Inflammatory macrophage treated with lipopolysaccharide for 4 hours (primary cell): ENCODE measurements at regions not wholly inside any gene's neighbourhood (a gene's known extent, or its start where the extent isn't known, plus 50 kb on each side); places are given as distances from the start of the nearest gene placed in this dataset.

ENCODE experiments used
- DNase-seq: peaks from one replicate; pipeline ENCODE4 v3.0.0-alpha.2; 2020

- DNase-seq: no peak
Observed at GRCh38 chr2:38170733-38171132, 94.8 kb upstream of the CYP1B1 start.

DNA sequence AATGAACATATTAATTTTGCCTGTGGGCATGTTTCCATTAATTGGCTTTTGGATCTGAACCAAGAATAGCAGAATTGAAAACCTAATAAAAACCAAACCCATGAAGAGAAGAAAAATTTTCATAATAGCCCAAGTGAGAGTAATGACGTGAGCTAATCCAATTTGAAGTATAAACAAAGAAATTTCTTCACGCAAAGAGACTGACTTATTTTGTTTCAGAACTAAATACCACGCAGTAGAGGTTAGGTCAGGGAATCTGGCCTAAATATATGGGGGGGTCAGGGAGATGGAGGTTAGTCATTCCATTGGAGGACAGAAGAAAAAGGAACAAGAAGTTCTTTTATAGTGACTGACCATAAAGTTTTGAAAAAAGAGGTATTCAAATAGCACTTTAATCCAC, 94.1 kb upstream of the CYP1B1 start:
- no peak for DNase-seq

GRCh38 chr2:38168710-38169480, 92.9 kb upstream of the CYP1B1 start:
- DNase-seq: peak; percentile 57

GRCh38 chr2:38167968-38168350, 92.0 kb upstream of the CYP1B1 start:
- no peak for DNase-seq

DNA sequence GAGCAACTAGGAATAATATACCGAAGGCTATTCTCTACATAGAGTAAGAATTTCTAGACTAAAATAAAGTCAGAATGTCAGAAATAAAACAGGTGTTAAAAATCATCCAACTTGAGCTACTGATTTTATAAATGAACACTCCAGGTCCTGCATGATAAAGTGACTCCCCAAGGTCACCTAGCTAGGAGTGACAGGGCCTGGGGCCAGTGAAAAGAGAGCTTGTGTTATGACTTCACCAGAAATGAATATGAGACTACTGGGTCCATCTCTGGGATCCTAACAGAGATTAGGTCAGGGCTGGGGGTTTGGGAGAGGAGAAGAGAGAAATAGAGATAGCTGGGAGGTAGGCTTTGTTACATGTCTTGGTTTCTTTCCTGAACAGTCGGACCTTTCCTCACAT, 89.7 kb upstream of the CYP1B1 start:
- no peak for DNase-seq

DNA sequence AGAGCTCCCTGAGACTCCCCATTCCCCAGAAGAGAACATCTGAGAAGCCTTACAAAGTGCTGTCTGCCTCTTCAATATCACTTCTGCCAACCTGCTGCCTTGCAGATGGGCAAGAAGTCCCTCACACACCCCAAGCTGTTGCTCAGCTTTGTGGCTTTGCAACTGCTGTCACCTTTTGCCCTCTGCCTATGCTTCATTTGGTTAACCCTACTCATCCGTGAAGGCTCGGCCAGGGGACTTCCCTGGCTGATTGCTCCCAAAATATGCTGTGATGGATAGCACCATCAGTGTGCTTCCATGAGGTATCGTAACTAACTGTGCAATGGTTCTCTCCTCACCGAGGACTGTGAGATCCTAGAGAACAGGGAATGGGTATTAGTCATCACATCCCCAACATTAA, 88.9 kb upstream of the CYP1B1 start:
- no peak for DNase-seq

DNA sequence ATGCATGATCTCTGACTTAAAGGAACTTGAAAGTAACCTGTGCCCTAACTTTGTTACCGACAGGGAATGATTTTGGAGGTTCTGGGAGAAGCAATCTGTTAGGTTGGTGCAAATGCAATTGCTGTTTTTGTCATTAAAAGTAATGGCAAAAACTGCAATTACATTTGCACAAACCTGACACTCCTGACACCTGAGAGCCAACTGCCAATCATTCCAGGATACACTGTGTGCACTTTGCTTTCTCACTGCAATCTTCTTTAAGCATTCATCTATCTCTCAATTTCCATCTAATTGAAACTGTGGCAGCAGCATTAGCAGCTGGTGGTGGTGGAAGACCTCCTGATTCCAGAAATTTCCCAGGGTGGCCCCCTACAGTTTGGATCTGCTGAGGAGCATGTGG, 87.6 kb upstream of the CYP1B1 start:
- DNase-seq: no peak

GRCh38 chr2:38163006-38163405, 87.1 kb upstream of the CYP1B1 start:
- no peak for DNase-seq

GRCh38 chr2:38160516-38160915, 84.6 kb upstream of the CYP1B1 start:
- no peak for DNase-seq

- DNase-seq: no peak
Observed at GRCh38 chr2:38159597-38159996, 83.6 kb upstream of the CYP1B1 start.

GRCh38 chr2:38159191-38159590, 83.2 kb upstream of the CYP1B1 start:
- DNase-seq: no peak

DNA sequence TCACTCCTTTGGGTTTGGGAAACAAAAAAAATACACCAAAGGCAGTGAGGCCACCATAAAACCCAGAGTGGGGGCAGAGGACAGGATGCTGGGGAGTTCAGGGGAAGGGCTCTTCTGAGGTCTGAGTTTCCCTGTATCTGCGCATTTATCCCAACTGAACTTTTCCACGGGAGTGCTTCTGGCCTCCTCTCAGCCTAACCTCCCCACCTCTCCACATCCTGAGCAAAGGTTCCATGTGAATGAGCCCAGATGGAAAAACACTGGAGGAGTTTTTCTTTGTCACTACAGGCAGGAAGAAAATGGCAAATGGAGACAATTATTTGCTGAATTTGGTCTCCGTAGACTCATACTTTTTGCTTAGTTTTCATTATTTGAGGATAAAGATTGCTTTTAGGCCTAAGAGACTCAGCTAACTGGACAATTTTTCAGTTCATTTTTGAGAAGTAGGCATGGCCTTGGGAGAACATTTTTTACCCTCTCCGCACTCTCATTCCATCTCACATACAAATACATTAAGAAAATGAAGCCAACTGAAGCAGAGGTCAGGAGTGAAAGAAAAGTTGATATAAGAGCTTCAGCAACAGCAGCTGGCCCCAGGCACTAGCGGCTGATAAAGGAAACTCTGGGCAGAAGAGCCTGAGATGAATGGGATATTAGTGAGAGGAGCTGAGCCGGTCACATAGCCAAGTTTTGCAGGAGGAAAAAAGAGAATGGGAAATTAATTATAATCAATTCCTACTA, 82.6 kb upstream of the CYP1B1 start:
- DNase-seq: no peak

DNA sequence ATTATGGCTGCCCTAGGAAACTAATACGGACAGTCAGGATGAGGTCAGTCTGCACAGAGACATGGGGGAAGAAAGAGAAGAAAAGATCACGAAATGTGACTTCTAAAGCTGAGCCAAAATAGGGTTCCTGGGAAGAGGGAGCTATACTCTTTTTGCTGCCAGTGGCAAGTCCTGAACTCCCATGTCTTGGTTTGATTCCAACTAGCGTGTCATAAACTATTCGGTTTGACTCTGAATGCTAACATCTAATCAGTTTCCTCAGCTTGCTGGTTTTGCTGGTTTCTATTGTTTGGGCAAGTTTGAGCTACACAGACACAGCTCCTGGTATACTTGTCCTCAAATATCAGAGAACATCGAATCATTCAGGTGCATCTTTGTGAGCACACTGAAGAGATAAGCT, 80.5 kb upstream of the CYP1B1 start:
- no peak for DNase-seq

- DNase-seq: no peak
Observed at GRCh38 chr2:38155015-38155414, 79.1 kb upstream of the CYP1B1 start.

GRCh38 chr2:38154395-38154794, 78.4 kb upstream of the CYP1B1 start:
- peak; percentile 74 for DNase-seq

GRCh38 chr2:38153476-38154135, 77.7 kb upstream of the CYP1B1 start:
- no peak for DNase-seq

DNA sequence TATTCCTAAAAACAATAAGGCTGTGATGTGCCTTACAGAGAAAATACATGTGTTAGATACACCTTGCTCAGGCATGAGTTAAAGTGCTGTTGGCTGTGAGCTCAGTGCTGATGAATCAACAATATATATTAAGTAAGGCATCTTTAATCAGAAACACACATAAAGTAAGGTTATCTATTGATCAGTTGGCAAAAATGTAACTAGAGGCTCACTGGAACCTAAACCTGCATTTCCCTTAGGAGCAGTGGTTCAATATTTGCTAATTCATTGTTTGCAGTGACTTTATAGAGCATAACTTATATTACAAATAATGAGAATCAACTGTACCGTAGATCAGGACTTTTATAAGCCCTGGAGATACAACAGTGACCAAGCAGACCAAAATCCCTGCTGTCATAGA, 77.0 kb upstream of the CYP1B1 start:
- DNase-seq: no peak

DNA sequence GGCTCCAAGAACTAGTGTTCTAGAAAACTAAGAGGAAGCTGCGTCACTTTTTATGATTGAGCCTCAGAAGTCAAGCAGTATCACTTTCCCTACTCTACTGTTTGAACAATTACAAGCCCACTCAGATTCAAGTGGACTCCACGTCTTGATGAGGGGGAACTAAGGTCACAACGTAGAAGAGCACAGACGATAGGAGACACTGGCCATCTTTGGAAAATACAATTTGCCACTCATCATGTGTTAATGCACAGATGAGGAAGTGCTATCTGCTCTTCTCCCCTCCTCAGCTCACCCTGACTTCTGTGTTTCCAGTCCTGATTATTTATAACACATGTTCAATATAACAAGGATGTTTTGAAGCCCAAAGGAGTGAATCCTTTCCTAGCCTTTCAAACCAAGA, 76.1 kb upstream of the CYP1B1 start:
- peak; percentile 63 for DNase-seq

- DNase-seq: peak; percentile 66
Observed at GRCh38 chr2:38149531-38149930, 73.6 kb upstream of the CYP1B1 start.

- DNase-seq: peak; percentile 91
Observed at GRCh38 chr2:38148501-38148900, 72.5 kb upstream of the CYP1B1 start.

- no peak for DNase-seq
Observed at GRCh38 chr2:38147333-38148121, 71.6 kb upstream of the CYP1B1 start.

GRCh38 chr2:38146907-38147307, 71.0 kb upstream of the CYP1B1 start:
- DNase-seq: peak; percentile 93

- peak; percentile 92 for DNase-seq
Observed at GRCh38 chr2:38146275-38146906, 70.4 kb upstream of the CYP1B1 start.
